NCI-H1930 (cell line): ENCODE measurements at regions not wholly inside any gene's neighbourhood (a gene's known extent, or its start where the extent isn't known, plus 50 kb on each side); places are given as distances from the start of the nearest gene placed in this dataset.
A peak's percentile ranks its signal among the peaks of the same experiment; 100 is the strongest.
"Not testable (repeated sequence)": the region's sequence is repeated elsewhere in the genome, so short reads cannot be mapped to it uniquely, and the experiment has no call there.

Experiments used
- DNase-seq, 2 experiments: peaks; one replicate each; lab custom pipeline; 2025; lab: John Stamatoyannopoulos, UW

- DNase-seq, result no peak
Observed at GRCh38 chr5:130333089-130333488, 428.8 kb downstream of the CHSY3 start.

GRCh38 chr5:130331332-130331731 lies 427.1 kb downstream of the CHSY3 start:
- no peak for DNase-seq

GRCh38 chr5:130324953-130325671 lies 420.8 kb downstream of the CHSY3 start:
- no peak for DNase-seq

GRCh38 chr5:130323804-130324454 lies 419.7 kb downstream of the CHSY3 start:
- no peak for DNase-seq

- DNase-seq, result no peak
Observed at GRCh38 chr5:130321931-130322330, 417.7 kb downstream of the CHSY3 start.

- no peak for DNase-seq
Observed at GRCh38 chr5:130316971-130317680, 412.9 kb downstream of the CHSY3 start.

- peak in 1 of 2 experiments; percentile 56 for DNase-seq
Observed at GRCh38 chr5:130295235-130295634, 391.0 kb downstream of the CHSY3 start.

- DNase-seq, result not testable (repeated sequence)
Observed at GRCh38 chr5:130294798-130295197, 390.5 kb downstream of the CHSY3 start.

- DNase-seq, result no peak
Observed at GRCh38 chr5:130290219-130290618, 386.0 kb downstream of the CHSY3 start.

GRCh38 chr5:130289132-130290088 lies 385.1 kb downstream of the CHSY3 start:
- no peak for DNase-seq

GRCh38 chr5:130287438-130287837 lies 383.2 kb downstream of the CHSY3 start:
- DNase-seq, result no peak

GRCh38 chr5:130286971-130287370 lies 382.7 kb downstream of the CHSY3 start:
- no peak for DNase-seq

- DNase-seq, result no peak
Observed at GRCh38 chr5:130282049-130282448, 377.8 kb downstream of the CHSY3 start.

- DNase-seq, result no peak
Observed at GRCh38 chr5:130280528-130281217, 376.4 kb downstream of the CHSY3 start.

- no peak for DNase-seq
Observed at GRCh38 chr5:130279386-130279785, 375.1 kb downstream of the CHSY3 start.

GRCh38 chr5:130278136-130278535 lies 373.9 kb downstream of the CHSY3 start:
- DNase-seq, result no peak

- no peak for DNase-seq
Observed at GRCh38 chr5:130277522-130277921, 373.3 kb downstream of the CHSY3 start.

GRCh38 chr5:130277002-130277401 lies 372.7 kb downstream of the CHSY3 start:
- DNase-seq, result no peak

- DNase-seq, result no peak
Observed at GRCh38 chr5:130272837-130273236, 368.6 kb downstream of the CHSY3 start.

GRCh38 chr5:130270786-130271185 lies 366.5 kb downstream of the CHSY3 start:
- DNase-seq, result no peak

- no peak for DNase-seq
Observed at GRCh38 chr5:130268489-130268888, 364.2 kb downstream of the CHSY3 start.
